OCI-LY7 (cell line): ENCODE measurements at regions not wholly inside any gene's neighbourhood (a gene's known extent, or its start where the extent isn't known, plus 50 kb on each side); places are given as distances from the start of the nearest gene placed in this dataset.

Experiments used
- BruUV-seq: library from RNA; stranded (reverse); fragments of 400-500 nt; replicated peaks from 2 replicates; lab custom pipeline; 2021; lab: Mats Ljungman, UMichigan
- CTCF ChIA-PET: fragments of 300-600 bp; sonication (Branson Sonifier 250); formaldehyde crosslinking; loops from one replicate; lab custom pipeline; 2022; ENCODE audit warnings: antibody characterized with exemption; ENCODE audit not compliant: unreplicated experiment; lab: Charles Lee
- POLR2A ChIA-PET: fragments of 300-600 bp; sonication (Branson Sonifier 250); formaldehyde crosslinking; loops from one replicate; lab custom pipeline; 2022; ENCODE audit warnings: antibody characterized with exemption; lab: Charles Lee
- DNase-seq: peaks from one replicate; pipeline ENCODE4 v3.0.0-alpha.2; 2015; ENCODE audit warnings: low spot score
- H2AFZ ChIP-seq: fragments of 200-600 bp; sonication (generic), shearing (Covaris generic); 2 replicates; pipeline ENCODE4 v1.6.1; 2014; ENCODE audit warnings: mild to moderate bottlenecking, antibody characterized with exemption, low read length, moderate library complexity
- H3K27ac ChIP-seq: fragments of 200-600 bp; sonication (generic); 2 replicates; pipeline ENCODE4 v1.5.1; 2014; ENCODE audit warnings: mixed run types, low read depth, mild to moderate bottlenecking, moderate library complexity, low read length, inconsistent platforms; ENCODE audit not compliant: poor library complexity, severe bottlenecking
- H3K36me3 ChIP-seq: fragments of 200-600 bp; sonication (generic); 2 replicates; pipeline ENCODE4 v1.6.1; 2014; ENCODE audit warnings: mild to moderate bottlenecking, antibody characterized with exemption, low read length, moderate library complexity, mixed read lengths; ENCODE audit not compliant: insufficient read depth
- H3K4me1 ChIP-seq: fragments of 200-600 bp; sonication (generic); 2 replicates; pipeline ENCODE4 v1.5.1; 2014; ENCODE audit warnings: mild to moderate bottlenecking, low read length; ENCODE audit not compliant: insufficient read depth, poor library complexity, severe bottlenecking
- H3K4me2 ChIP-seq: fragments of 200-600 bp; sonication (generic); 2 replicates; pipeline ENCODE4 v1.6.1; 2014; ENCODE audit warnings: mild to moderate bottlenecking, low read length
- H3K4me3 ChIP-seq: fragments of 200-600 bp; sonication (generic); 2 replicates; pipeline ENCODE4 v1.5.1; 2014; ENCODE audit warnings: mild to moderate bottlenecking, low read depth, low read length; ENCODE audit not compliant: poor library complexity, severe bottlenecking
- H3K79me2 ChIP-seq: fragments of 200-600 bp; sonication (generic); 2 replicates; pipeline ENCODE4 v1.6.1; 2016; ENCODE audit warnings: low read depth, mild to moderate bottlenecking, low read length, moderate library complexity, mixed read lengths; ENCODE audit not compliant: insufficient read depth
- H3K9me2 ChIP-seq: fragments of 200-600 bp; sonication (generic); 2 replicates; pipeline ENCODE4 v1.6.1; 2016; ENCODE audit warnings: mild to moderate bottlenecking, low read length, mixed read lengths; ENCODE audit not compliant: insufficient read depth
- H3K9me3 ChIP-seq: fragments of 200-600 bp; sonication (generic); 2 replicates; pipeline ENCODE4 v1.6.1; 2014; ENCODE audit warnings: mild to moderate bottlenecking, mixed run types, low read length, mixed read lengths
- H4K20me1 ChIP-seq: fragments of 200-600 bp; sonication (generic); 2 replicates; pipeline ENCODE4 v1.6.1; 2014; ENCODE audit warnings: mild to moderate bottlenecking, antibody characterized with exemption, low read length, moderate library complexity, mixed read lengths; ENCODE audit not compliant: insufficient read depth
- CTCF ChIP-seq: fragments of 200-600 bp; sonication (generic); conservative IDR thresholded peaks from 2 replicates; pipeline ENCODE4 v1.5.1; 2014; ENCODE audit warnings: mild to moderate bottlenecking, antibody characterized with exemption, low read length, moderate library complexity, mixed read lengths
- EZH2phosphoT487 ChIP-seq: fragments of 200-600 bp; sonication (generic); IDR thresholded peaks from 2 replicates; pipeline ENCODE4 v1.6.1; 2018; ENCODE audit warnings: low read depth, borderline replicate concordance, mild to moderate bottlenecking, mixed run types, antibody characterized with exemption, low read length, moderate library complexity, mixed read lengths
- intact Hi-C: fragments of 100-400 bp; cut with micrococcal nuclease; formaldehyde crosslinking; loops from one replicate; pipeline ENCODE4 v1.10.0; 2022; ENCODE audit not compliant: unreplicated experiment

GRCh38 chr11:95344932-95345642 lies 114.1 kb upstream of the SESN3 start:
- H3K27ac ChIP-seq: no peak overlapping the region
- no peaks in the 10 kb centered on the region for H3K79me2 ChIP-seq
- TF ChIP-seq EZH2phosphoT487: no peak
- TF ChIP-seq CTCF: no peak
- no peaks in the 10 kb centered on the region for H3K9me2 ChIP-seq
- H3K9me3 ChIP-seq: no peaks in the 10 kb centered on the region
- intact Hi-C loops: no loop called here
- H3K36me3 ChIP-seq: no peaks in the 10 kb centered on the region
- no peak overlapping the region for H3K4me2 ChIP-seq
- DNase-seq: no peak
- no peak overlapping the region for H3K4me3 ChIP-seq
- no peaks in the 10 kb centered on the region for H4K20me1 ChIP-seq
- POLR2A ChIA-PET: interaction anchor here (0.8 kb wide), 1 partner anchor 144 kb away, joined by 4 read pairs; no protein-coding TSS in a partner anchor
- no peak overlapping the region for H2AFZ ChIP-seq
- no peaks in the 10 kb centered on the region for H3K4me1 ChIP-seq
- CTCF ChIA-PET: no interaction called here
- BruUV-seq: no TSS peak

DNA sequence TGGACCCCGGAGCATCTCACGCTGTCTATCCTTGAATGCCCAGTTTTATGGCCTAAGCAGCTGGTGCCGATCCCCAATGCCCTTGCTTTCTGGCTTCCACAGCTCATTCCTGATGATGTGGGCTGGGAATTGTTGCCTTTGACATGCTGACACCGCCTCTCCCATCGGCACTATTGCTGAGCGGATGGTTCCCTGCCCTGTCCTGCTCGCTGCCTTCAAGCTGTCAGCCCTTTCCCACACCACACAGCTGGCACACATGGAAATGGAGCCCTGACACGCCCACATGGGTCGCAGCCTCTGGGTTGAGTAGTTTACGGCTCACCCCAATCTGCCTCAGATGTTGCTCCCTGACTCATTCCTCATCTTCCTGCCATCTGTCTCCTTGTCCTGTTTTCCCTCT lies 110.2 kb upstream of the SESN3 start:
- H3K4me1 ChIP-seq: no peaks in the 10 kb centered on the region
- H3K4me2 ChIP-seq: no peak overlapping the region
- ChIA-PET POLR2A (interaction anchor here (0.7 to 1.4 kb wide), 2 partner anchors 61 to 164 kb away, joined by 3 read pairs; no protein-coding TSS in a partner anchor), CTCF (no interaction called here)
- H3K4me3 ChIP-seq: no peak overlapping the region
- TF ChIP-seq EZH2phosphoT487: no peak
- TF ChIP-seq CTCF: no peak
- H3K27ac ChIP-seq: no peak overlapping the region
- no TSS peak for BruUV-seq
- no peaks in the 10 kb centered on the region for H3K9me2 ChIP-seq
- no peaks in the 10 kb centered on the region for H3K36me3 ChIP-seq
- H2AFZ ChIP-seq: no peak overlapping the region
- no peaks in the 10 kb centered on the region for H3K79me2 ChIP-seq
- no peak for DNase-seq
- no peaks in the 10 kb centered on the region for H3K9me3 ChIP-seq
- intact Hi-C loops: no loop called here
- no peaks in the 10 kb centered on the region for H4K20me1 ChIP-seq

- no peak for TF ChIP-seq CTCF
- TF ChIP-seq EZH2phosphoT487: no peak
- Histone ChIP-seq H3K9me3 (no peaks in the 10 kb centered on the region), H3K36me3 (no peaks in the 10 kb centered on the region), H3K4me3 (no peak overlapping the region), H3K27ac (no peak overlapping the region), H3K4me2 (no peak overlapping the region), H3K79me2 (no peaks in the 10 kb centered on the region), H3K4me1 (no peaks in the 10 kb centered on the region), H4K20me1 (no peaks in the 10 kb centered on the region), H3K9me2 (no peaks in the 10 kb centered on the region), H2AFZ (no peak overlapping the region)
- POLR2A ChIA-PET: interaction anchor here (1.1 kb wide), 2 partner anchors 14 to 95 kb away, joined by 3 read pairs; no protein-coding TSS in a partner anchor
- no TSS peak for BruUV-seq
- DNase-seq: no peak
- CTCF ChIA-PET: no interaction called here
- intact Hi-C loops: no loop called here
Observed at GRCh38 chr11:95339086-95339901, 108.3 kb upstream of the SESN3 start.
